HG03108 (cell line): ENCODE measurements at regions not wholly inside any gene's neighbourhood (a gene's known extent, or its start where the extent isn't known, plus 50 kb on each side); places are given as distances from the start of the nearest gene placed in this dataset.

Source experiments
- ATAC-seq: cut with Tn5 transposase; IDR thresholded peaks from one replicate; pipeline ENCODE4 v1.9.1; 2021; ENCODE audit warnings: moderate library complexity; ENCODE audit not compliant: unreplicated experiment

DNA sequence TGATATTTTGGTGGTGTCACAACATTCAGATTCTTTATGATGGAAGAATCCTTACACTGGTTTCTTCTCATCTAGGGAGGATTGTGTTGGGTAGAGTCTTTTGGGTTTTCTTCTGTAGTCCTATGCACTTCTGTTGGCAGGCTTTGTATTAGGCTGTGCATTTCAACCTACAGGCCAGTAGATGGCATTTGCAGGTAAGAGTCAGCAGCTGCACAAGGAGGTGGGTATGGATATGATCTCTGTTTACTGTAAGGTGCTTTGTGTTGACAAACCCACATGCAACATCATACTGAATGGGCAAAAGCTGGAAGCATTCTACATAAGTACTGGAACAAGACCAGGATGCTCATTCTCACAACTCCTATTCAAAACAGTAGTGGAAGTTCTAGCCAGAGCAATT lies 656.8 kb downstream of the METTL4 start:
- no peak for ATAC-seq

DNA sequence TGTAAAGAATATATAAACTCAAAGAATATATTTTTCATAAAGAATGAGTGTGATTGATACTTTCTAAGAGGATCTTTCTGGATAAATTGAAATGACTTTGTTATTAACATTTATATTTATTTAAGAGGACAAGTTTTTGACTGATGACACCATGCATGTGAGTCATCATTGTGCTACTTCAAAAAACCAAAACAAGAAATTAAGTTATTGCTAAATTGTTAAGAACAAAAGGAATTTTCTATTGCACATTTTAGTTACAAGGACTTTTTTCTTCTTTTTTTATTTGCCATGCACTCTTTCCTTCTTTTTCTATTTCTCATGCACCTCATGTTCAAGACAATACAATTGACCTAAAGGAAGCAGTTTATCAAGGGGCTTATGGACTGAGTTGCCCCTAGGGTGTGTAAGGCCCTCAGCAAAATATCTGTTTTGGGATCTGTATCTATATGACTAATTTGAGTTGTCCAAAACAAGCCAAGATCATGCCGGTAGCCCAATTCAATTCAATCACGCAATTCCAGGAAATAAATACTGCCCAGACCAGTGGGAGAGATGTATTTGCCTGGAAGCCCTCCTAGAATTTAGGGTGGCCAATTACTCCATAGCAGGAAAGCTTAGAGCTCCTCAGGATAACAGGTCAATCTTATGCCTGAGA lies 654.3 kb downstream of the METTL4 start:
- no peak for ATAC-seq

GRCh38 chr18:1917569-1917968 lies 653.7 kb downstream of the METTL4 start:
- no peak for ATAC-seq

DNA sequence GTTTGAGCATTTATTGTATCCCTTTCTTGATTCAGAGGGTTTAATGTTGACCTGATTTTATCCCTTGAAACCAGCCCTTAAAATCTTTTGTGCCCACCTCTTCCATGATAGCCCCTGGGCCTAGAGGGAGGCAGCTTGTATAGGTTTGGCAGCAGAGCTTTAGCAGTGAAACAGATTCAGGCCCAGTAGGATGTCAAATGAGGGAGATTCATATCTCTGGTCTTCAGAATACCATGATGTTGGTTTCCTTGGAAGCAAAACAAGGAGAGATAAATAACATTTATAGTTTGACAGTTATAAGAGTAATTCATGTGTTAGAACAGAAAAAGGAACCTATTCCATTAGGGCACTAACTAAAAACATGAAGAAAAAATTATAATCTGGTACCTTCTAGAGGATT lies 649.2 kb downstream of the METTL4 start:
- ATAC-seq: no peak

DNA sequence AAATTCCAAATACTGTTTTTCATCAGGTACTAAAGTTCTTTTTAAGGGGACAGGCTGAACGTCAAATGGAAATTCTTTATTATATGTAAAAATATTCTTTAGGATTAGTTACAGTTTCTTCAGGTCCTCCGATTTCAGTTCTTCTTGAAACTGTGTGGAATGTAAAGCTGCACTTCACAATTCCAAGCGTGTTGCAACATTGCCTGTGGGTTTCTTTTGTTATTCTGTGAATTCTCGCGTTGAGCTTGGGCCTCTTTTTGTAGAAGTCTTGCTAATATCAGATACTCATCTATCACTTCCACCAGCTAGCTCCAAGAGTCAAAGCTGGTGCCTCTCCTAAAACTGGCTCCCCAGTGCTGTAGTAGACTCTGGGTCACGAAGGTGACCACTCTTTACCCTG lies 642.6 kb downstream of the METTL4 start:
- no peak for ATAC-seq

GRCh38 chr18:1929720-1930119 lies 641.6 kb downstream of the METTL4 start:
- no peak for ATAC-seq

DNA sequence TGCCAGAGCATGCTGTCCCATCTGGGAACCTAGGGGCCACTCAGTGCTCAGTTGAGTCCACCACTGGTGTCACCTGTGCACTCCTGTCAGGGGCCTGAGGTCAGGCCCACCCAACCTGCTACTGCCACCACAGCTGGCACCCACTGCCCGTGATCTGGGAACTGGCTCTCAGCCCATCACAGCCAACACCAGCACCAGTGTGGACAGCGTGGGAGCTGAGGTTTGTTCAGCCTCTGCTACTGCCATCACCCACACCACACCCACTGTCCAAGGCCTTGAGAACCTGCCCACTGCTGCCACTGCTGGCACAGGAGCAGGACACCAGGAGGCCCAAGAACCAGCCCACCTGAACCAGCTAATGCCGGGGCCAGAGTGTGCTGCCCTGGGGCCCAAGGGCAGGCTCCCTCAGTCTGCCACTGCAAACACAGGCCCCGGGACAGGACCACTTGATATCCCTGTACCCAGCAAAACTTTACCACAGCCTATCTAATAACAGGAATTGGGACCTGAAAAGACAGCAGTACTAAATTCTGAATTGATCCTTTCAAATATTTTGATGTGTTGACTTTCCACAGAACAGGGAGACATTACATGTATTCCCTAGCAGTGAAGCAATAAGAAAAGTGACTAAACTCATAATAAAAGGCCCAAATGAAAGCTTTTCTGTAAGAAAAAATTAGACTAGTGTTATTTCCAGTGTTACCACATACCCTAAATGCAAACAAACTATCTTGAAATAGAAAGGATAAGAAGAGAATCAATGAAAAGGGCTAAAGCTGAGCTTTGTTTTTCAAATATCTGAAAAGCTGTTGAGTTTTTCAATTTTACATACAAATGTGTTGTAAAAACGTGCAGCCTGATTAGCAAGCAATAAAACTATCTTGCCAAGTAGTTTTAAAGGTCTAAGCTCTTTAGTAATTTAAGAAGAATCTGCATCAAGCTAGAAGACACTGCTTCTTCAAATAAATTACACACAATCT lies 640.7 kb downstream of the METTL4 start:
- no peak for ATAC-seq

DNA sequence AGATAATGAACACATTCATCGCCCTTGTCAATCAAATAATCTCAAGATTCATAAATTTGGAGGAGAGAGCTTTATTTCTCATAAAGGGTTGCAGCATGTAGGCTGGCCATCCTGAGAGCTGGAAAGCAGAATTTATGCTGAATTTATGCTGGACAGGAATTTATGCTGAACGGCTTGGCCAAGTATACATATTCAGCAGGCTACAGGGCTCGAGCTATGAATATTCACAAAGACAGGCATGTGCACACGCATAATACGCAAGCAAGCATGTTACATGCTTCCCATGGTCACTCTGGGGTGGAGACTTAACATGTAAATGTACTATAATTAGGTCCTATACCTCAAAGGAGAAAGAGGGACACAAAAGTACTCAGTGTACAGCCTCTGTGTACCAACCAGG lies 618.8 kb downstream of the METTL4 start:
- ATAC-seq: no peak

GRCh38 chr18:1954583-1955312 lies 616.6 kb downstream of the METTL4 start:
- no peak for ATAC-seq

GRCh38 chr18:1958798-1959197 lies 612.5 kb downstream of the METTL4 start:
- no peak for ATAC-seq

DNA sequence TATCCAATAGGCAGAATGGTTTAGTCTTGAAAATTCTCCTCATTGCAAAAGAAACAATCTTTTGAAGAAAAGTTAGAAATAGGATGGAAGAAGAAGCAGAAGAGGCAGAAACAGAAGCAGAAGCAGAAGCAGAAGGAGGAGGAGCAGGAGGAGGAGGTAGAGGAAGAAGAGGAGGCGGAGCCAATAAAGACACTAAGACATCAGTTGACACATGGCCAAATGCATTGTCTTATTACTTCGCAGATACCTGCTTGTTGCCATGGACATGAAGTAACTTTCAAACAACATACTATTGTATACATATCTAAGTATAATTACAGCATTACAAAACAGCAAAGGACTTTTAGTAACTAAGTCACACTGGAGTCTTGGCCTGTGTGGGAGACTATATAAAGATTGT lies 606.3 kb downstream of the METTL4 start:
- ATAC-seq: no peak

DNA sequence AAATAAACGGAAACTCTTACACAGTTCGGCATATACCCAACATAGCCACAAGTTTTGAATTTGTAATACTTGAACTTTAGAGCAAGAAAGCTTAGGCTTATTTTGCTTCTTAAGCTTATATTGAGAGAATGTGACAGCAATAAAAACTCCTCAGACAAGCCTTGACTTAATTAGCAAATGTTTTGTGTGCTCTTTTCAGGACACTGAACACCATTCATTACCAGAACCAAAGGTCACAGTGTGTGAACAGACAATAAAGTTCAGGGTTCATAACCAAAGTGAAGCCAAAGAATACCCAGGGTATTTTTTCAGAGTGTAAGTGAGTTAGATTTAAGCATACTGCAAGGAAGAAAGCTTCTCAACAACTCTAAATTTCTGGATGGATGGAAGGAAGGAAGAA lies 605.8 kb downstream of the METTL4 start:
- ATAC-seq: no peak

- no peak for ATAC-seq
Measured at GRCh38 chr18:1968801-1969498, 602.4 kb downstream of the METTL4 start.

DNA sequence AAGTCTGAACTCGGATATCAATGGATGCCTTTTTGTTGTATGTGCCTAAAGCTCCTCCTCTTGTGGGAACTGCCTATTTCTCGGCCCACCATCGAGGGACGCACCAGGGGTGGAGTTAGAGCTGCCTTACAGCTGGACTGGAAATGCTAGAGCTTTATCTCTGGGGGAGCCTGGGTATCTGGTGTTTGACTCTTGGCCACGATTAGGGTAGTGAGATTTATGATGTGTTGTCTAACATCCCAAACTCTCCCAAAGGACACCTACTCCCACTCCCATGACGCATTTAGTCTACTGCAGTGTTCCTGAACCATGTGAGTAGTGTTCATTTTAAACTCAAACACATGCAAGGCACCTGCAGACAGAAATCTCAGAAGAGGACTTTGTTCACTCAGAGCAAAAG lies 594.8 kb downstream of the METTL4 start:
- ATAC-seq: no peak

DNA sequence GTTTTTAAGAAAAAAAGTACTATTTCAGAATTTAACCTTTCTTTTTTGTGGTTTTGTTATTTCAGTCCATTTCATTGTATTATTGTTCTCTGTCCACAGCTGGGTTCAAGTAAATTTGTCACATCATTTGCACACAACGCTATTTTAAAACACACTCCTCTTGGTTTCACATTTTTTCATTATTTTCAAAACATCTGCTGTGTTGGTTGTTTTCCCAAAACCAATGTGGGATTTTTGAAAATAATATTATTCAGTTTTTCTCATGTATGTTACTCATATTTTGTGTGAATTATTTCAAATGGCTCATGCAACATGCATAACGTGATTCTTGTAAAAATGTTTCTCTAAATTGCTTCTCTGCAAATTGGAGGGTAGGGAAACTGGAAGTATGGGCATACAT lies 589.2 kb downstream of the METTL4 start:
- no peak for ATAC-seq

DNA sequence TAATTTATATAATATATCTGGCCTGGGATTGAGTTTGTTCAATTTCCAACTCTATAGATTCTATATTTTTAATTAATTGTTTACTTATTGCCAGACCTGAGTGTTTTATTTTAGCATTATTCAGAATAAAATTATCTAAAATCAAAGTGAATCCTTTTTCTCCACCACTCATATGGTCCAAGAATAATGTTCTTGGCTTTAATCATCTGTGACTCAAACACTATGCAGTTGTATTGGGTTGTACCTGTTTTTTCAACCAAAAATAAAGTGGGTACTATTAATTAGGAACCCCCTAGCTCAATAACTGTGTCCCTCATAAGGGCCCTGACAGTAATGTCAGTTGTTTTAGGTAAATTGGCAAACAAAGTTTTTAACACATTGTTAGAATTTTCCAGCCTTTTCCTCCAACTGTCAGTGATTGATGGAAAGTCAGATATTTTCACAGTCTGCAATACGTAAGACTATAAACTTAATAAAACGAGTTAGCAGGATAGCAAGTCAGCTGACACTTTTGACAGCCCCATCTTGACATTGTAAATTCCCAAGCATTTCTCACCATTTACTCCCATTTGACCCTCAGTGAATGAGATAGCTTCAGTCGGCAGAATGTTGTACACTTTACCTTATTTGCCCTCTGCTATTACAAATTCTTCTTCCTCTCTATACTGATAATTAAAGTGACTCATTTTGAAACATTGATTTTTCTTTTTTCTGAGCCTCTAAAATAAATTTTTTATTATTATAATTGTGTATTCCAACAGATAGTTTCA lies 587.4 kb downstream of the METTL4 start:
- no peak for ATAC-seq

DNA sequence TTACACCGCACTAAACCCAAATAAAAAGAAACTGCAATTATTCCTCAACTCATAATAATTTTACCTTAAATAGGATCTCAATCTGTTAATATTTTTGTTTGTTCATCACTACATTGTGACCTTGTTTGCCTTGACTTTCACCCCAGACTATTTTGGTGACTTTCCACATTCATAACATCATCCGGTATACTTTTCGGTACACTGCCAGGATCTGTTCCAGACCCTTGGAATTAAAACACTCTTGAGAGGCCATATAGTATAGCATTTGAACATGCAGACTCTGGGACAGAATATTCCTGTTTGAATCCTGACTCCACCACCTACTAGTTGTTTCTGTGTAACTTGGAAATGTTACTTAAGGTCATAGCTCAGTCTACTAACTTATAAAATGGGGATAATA lies 577.4 kb downstream of the METTL4 start:
- no peak for ATAC-seq

DNA sequence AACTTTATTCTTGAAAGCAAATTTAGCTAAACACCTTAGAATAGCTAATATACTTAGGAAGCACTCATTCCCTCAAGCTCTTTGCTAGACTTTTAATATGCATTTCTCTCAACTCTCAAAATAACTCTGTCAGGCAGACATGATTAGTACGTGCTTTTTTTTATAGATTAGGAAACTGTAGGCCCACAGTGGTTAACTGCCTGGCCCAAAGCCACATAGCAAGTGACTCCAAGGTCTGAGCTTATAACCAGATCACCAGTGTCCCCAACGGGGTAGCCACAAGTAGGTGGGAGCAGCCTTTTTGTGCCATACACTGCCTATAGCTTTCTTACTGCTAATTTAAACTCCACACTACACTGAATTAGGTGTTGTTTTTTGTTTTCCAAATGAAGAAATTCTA lies 576.8 kb downstream of the METTL4 start:
- no peak for ATAC-seq

GRCh38 chr18:1995041-1995612 lies 576.2 kb downstream of the METTL4 start:
- ATAC-seq: no peak

DNA sequence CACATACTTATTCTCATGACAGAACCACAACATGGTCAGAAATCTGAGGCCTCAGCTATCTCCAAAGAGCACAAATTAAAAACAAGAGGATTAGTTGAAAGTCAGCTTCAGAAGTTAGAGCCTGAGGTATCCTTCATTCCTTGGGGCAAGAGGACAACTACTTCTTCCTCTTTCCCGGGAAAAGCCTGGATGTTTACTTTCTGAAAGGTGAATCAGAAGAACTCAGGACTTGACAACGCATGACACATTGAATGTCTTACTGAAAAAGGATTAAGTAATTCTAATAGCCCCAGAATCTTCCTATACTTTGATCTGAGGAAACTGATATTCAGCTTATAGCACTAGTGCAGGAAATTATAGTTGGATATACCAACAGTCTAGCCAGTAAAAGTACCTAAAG lies 573.2 kb downstream of the METTL4 start:
- no peak for ATAC-seq
